IgD-negative memory B cell (primary cell): ENCODE measurements at regions not wholly inside any gene's neighbourhood (a gene's known extent, or its start where the extent isn't known, plus 50 kb on each side); places are given as distances from the start of the nearest gene placed in this dataset.
"Not testable (repeated sequence)": the region's sequence is repeated elsewhere in the genome, so short reads cannot be mapped to it uniquely, and the experiment has no call there.

ENCODE experiments used
- H3K27ac Mint-ChIP-seq, 3 donors: one replicate each; pipeline ENCODE4 v1.8.0; 2020 to 2022; ENCODE audit warnings: mild to moderate bottlenecking in 3 of 3, mixed read lengths in 3 of 3, moderate library complexity in 1 of 3
- H3K27me3 Mint-ChIP-seq: one replicate; pipeline ENCODE4 v1.8.0; 2021; ENCODE audit warnings: mixed read lengths
- H3K36me3 Mint-ChIP-seq: one replicate; pipeline ENCODE4 v1.8.0; 2020; ENCODE audit warnings: mild to moderate bottlenecking, mixed read lengths
- H3K4me1 Mint-ChIP-seq, 3 donors: one replicate each; pipeline ENCODE4 v1.8.0; 2020 to 2022; ENCODE audit warnings: mixed read lengths in 3 of 3, mild to moderate bottlenecking in 1 of 3
- H3K4me3 Mint-ChIP-seq, 4 donors: one replicate each; pipeline ENCODE4 v1.8.0; 2020 to 2022; ENCODE audit warnings: mild to moderate bottlenecking in 4 of 4, mixed read lengths in 4 of 4, moderate library complexity in 3 of 4
- H3K9me3 Mint-ChIP-seq, 3 donors: one replicate each; pipeline ENCODE4 v1.8.0; 2020 to 2021; ENCODE audit warnings: mixed read lengths in 3 of 3, mild to moderate bottlenecking in 1 of 3

GRCh38 chr14:39568809-39569538, 136.7 kb upstream of the FBXO33 start:
- no peak overlapping the region for H3K4me3 Mint-ChIP-seq
- H3K9me3 Mint-ChIP-seq: peaks cover 7 to 21% (median 11%) of the 10 kb centered on the region in 3 donors
- no peaks in the 10 kb centered on the region for H3K4me1 Mint-ChIP-seq
- no peak overlapping the region for H3K27ac Mint-ChIP-seq
- no peaks in the 10 kb centered on the region for H3K27me3 Mint-ChIP-seq
- H3K36me3 Mint-ChIP-seq: no peaks in the 10 kb centered on the region

DNA sequence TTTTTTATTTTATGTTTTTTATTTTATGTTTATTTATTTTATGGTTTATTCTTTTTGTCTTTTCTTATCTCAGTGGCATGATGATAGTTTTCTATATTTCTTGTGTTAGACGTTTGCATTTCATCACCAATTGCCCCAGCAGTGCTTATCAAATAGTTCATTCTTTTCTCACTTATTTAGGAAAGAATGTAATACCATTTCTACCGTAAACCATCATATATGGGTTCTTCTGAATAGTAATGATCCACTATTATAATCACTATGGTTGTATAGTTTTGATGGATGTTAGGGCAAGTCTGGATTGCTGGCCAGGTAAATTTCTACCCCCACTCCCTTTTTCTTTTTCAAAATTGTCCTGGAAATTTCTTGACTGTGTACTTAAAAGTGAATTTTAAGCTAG, 134.6 kb upstream of the FBXO33 start:
- Mint-ChIP-seq H3K27ac (no peak overlapping the region), H3K4me3 (no peak overlapping the region), H3K36me3 (no peaks in the 10 kb centered on the region), H3K4me1 (no peaks in the 10 kb centered on the region), H3K27me3 (no peaks in the 10 kb centered on the region), H3K9me3 (peaks cover 4 to 10% (median 4%) of the 10 kb centered on the region in 3 donors)

DNA sequence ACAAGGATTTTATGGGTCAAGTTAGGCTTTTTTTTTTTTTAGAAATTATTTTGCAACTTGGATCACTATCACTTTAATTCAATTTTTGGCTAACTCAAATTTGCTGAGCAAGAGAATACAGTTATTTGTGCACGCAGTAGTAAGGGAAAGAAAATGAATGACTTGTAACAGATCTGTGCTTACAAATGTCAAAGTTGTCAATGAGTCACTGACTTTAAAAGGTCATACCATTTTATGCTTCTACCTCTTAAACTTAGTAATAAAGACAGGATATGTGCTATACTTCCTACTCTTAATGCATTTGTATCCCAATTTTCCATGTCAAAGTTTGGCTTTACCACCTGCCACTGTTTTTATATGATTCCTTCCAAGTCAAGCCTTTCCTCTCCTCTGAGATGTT, 131.1 kb upstream of the FBXO33 start:
- no peak overlapping the region for H3K27ac Mint-ChIP-seq

GRCh38 chr14:39562175-39562574, 129.9 kb upstream of the FBXO33 start:
- Mint-ChIP-seq H3K27ac (no peak overlapping the region), H3K4me3 (no peak overlapping the region), H3K4me1 (no peaks in the 10 kb centered on the region), H3K27me3 (no peaks in the 10 kb centered on the region), H3K9me3 (peaks cover 5 to 21% (median 16%) of the 10 kb centered on the region in 3 donors), H3K36me3 (no peaks in the 10 kb centered on the region)

More for the DNA sequence above, 131.1 kb upstream of the FBXO33 start:
- Mint-ChIP-seq H3K36me3 (no peaks in the 10 kb centered on the region), H3K4me3 (no peak overlapping the region), H3K4me1 (no peaks in the 10 kb centered on the region), H3K9me3 (peaks cover 5 to 21% (median 16%) of the 10 kb centered on the region in 3 donors), H3K27me3 (no peaks in the 10 kb centered on the region)

GRCh38 chr14:39558525-39558924, 126.3 kb upstream of the FBXO33 start:
- H3K36me3 Mint-ChIP-seq: no peaks in the 10 kb centered on the region
- H3K9me3 Mint-ChIP-seq: peaks cover 3 to 20% (median 12%) of the 10 kb centered on the region in 3 donors
- H3K4me1 Mint-ChIP-seq: no peaks in the 10 kb centered on the region

DNA sequence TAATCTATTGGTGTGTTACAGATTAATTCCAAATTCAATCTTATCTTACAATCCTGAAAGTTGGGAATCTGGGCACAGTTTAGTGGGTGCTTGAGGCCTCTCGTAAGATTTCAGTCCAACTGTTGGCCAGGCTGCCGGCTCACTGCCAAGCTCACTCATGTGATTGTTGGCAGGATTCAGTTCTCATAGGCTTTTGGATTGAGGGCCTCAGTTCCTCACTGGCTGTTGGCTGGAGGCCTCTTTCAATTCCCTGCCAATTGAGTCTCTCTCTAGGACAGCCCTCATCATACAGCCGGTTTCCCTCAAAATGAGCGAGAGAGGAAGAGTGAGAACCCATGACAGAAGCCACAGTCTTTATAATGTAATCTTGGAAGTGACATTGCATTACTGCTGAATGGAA, 123.5 kb upstream of the FBXO33 start:
- no peak overlapping the region for H3K4me3 Mint-ChIP-seq
- no peaks in the 10 kb centered on the region for H3K36me3 Mint-ChIP-seq
- H3K27ac Mint-ChIP-seq: no peak overlapping the region
- H3K27me3 Mint-ChIP-seq: no peaks in the 10 kb centered on the region
- no peaks in the 10 kb centered on the region for H3K4me1 Mint-ChIP-seq
- H3K9me3 Mint-ChIP-seq: peaks cover 3 to 18% (median 12%) of the 10 kb centered on the region in 3 donors

More at GRCh38 chr14:39558525-39558924, 126.3 kb upstream of the FBXO33 start:
- H3K27ac Mint-ChIP-seq: peak overlapping the region in 1 of 3 donors; percentile 21
- no peaks in the 10 kb centered on the region for H3K27me3 Mint-ChIP-seq
- peak overlapping the region in 1 of 4 donors; percentile 60 for H3K4me3 Mint-ChIP-seq

- H3K4me1 Mint-ChIP-seq: no peaks in the 10 kb centered on the region
- peaks cover 4 to 19% (median 11%) of the 10 kb centered on the region in 3 donors for H3K9me3 Mint-ChIP-seq
- no peak overlapping the region for H3K4me3 Mint-ChIP-seq
- no peaks in the 10 kb centered on the region for H3K27me3 Mint-ChIP-seq
- no peak overlapping the region for H3K27ac Mint-ChIP-seq
- no peaks in the 10 kb centered on the region for H3K36me3 Mint-ChIP-seq
Observed at GRCh38 chr14:39554576-39554975, 122.3 kb upstream of the FBXO33 start.

GRCh38 chr14:39548358-39548757, 116.1 kb upstream of the FBXO33 start:
- H3K4me1 Mint-ChIP-seq: peaks cover 0 to 1% (median 0%) of the 10 kb centered on the region in 3 donors
- no peaks in the 10 kb centered on the region for H3K36me3 Mint-ChIP-seq
- no peaks in the 10 kb centered on the region for H3K27me3 Mint-ChIP-seq
- H3K4me3 Mint-ChIP-seq: no peak overlapping the region
- H3K9me3 Mint-ChIP-seq: peaks cover 5 to 19% (median 8%) of the 10 kb centered on the region in 3 donors
- no peak overlapping the region for H3K27ac Mint-ChIP-seq

- Mint-ChIP-seq H3K36me3 (no peaks in the 10 kb centered on the region), H3K4me3 (no peak overlapping the region), H3K27ac (no peak overlapping the region), H3K27me3 (no peaks in the 10 kb centered on the region), H3K9me3 (peaks cover 5 to 20% (median 8%) of the 10 kb centered on the region in 3 donors), H3K4me1 (peaks cover 0 to 1% (median 0%) of the 10 kb centered on the region in 3 donors)
Observed at GRCh38 chr14:39547845-39548244, 115.6 kb upstream of the FBXO33 start.

DNA sequence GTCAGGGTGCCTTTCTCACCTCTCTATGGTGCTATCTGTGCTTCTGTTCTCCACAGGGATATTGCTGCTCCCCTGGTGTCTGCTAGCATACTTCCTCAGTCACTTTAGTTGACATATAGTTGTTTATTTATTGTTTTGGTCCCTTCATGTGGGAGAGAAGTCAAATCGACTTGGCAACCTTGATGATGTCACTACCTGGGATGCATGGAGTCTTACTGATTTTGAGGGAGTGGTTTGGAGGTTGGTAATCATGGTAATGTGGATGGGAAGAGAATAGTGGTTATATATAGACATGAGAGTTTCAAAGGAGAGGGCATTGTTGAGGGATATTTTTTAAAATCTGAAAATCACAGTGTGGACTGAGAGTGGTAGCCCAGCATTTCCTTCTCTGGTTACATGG, 73.6 kb upstream of the FBXO33 start:
- Mint-ChIP-seq H3K4me1 (no peaks in the 10 kb centered on the region), H3K36me3 (peaks cover 5% of the 10 kb centered on the region), H3K9me3 (peaks cover 5 to 13% (median 12%) of the 10 kb centered on the region in 3 donors), H3K4me3 (no peak overlapping the region), H3K27me3 (no peaks in the 10 kb centered on the region), H3K27ac (no peak overlapping the region)

DNA sequence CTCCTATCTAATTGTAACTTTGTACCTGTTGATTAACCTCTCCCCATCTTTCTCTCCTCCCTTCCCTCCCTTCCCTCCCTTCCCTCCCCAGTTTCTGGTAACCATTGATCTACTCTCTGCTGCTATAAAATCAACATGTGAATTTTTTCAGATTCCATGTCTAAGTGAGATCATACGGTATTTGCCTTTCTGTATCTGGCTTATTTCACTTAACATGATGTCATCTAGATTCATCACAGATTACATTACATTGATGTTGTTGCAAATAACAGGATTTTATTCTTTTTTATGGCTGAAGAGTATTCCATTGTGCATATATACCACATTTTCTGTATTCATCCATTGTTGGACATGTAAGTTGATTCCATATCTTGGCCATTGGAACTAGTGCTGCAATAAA, 68.0 kb upstream of the FBXO33 start:
- Mint-ChIP-seq H3K27me3 (no peaks in the 10 kb centered on the region), H3K27ac (no peak overlapping the region), H3K4me1 (no peaks in the 10 kb centered on the region)

DNA sequence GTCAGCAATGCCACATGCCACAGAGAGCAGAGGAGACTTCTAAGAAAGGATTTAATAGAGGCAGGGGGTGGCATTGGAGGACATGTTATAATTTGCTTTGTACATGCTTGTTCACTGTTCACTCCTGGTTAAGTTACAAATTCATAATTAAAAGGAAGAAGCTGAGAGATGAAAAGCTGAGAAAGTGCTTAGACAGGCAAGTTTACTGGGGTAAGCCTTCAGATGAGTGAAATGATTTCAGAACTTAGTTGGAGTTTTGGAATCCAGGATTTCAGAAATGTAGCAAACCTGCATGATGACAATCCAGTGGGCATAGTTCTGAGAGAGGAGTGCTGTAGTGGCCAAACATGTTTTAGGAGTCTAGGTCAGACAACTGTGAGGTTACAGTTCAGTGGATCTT, 67.3 kb upstream of the FBXO33 start:
- H3K4me3 Mint-ChIP-seq: no peak overlapping the region
- H3K27me3 Mint-ChIP-seq: no peaks in the 10 kb centered on the region
- H3K9me3 Mint-ChIP-seq: peaks cover 7 to 13% (median 11%) of the 10 kb centered on the region in 3 donors
- H3K27ac Mint-ChIP-seq: no peak overlapping the region
- no peaks in the 10 kb centered on the region for H3K4me1 Mint-ChIP-seq
- peaks cover 6% of the 10 kb centered on the region for H3K36me3 Mint-ChIP-seq

More for the DNA sequence above, 68.0 kb upstream of the FBXO33 start:
- Mint-ChIP-seq H3K4me3 (no peak overlapping the region), H3K9me3 (peaks cover 7 to 14% (median 11%) of the 10 kb centered on the region in 3 donors), H3K36me3 (peaks cover 6% of the 10 kb centered on the region)

DNA sequence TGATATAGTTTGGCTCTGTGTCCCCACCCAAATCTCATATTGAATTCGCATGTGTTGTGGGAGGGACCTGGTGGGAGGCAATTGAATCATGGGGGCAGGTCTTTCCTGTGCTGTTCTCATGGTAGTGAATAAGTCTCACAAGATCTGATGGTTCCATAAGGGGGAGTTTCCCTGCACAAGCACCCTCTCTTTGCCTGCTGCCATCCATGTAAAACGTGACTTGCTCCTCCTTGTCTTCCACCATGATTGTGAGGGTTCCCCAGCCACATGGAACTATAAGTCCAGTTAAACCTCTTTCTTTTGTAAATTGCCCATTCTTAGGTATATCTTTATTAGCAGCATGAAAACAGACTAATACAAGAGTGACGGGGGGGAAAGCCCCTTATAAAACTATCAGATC, 65.4 kb upstream of the FBXO33 start:
- peaks cover 7 to 13% (median 11%) of the 10 kb centered on the region in 3 donors for H3K9me3 Mint-ChIP-seq
- H3K4me3 Mint-ChIP-seq, H3K27ac Mint-ChIP-seq, H3K27me3 Mint-ChIP-seq, H3K36me3 Mint-ChIP-seq, H3K4me1 Mint-ChIP-seq: not testable (repeated sequence)

DNA sequence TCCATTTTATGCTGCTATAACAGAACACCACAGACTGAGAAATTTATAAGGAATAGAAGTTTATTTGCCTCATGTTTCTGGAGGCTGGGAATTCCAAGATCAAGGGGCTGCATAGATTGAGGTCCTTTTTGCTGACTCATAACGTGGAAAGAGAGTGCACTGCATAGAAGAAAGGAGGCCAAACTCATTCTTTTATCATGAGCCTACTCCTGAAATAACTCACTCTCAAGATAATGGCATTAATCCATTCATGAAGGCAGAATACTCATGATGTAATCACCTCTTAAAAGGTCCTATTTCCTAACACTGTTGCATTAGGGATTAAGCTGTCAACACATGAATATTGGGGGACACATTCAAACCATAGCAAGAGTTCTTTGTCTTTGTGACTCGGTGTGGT, 60.0 kb upstream of the FBXO33 start:
- peaks cover 4 to 7% (median 5%) of the 10 kb centered on the region in 3 donors for H3K9me3 Mint-ChIP-seq
- H3K36me3 Mint-ChIP-seq: peaks cover 3% of the 10 kb centered on the region
- no peak overlapping the region for H3K4me3 Mint-ChIP-seq
- H3K27me3 Mint-ChIP-seq: no peaks in the 10 kb centered on the region
- no peak overlapping the region for H3K27ac Mint-ChIP-seq
- peaks cover 0 to 2% (median 2%) of the 10 kb centered on the region in 3 donors for H3K4me1 Mint-ChIP-seq

GRCh38 chr14:39491134-39491571, 58.9 kb upstream of the FBXO33 start:
- H3K27me3 Mint-ChIP-seq: no peaks in the 10 kb centered on the region
- H3K4me1 Mint-ChIP-seq: peaks cover 0 to 2% (median 2%) of the 10 kb centered on the region in 3 donors
- H3K4me3 Mint-ChIP-seq: no peak overlapping the region
- H3K36me3 Mint-ChIP-seq: peaks cover 2% of the 10 kb centered on the region
- H3K27ac Mint-ChIP-seq: no peak overlapping the region
- H3K9me3 Mint-ChIP-seq: peaks cover 2 to 7% (median 4%) of the 10 kb centered on the region in 3 donors

- no peak overlapping the region for H3K27ac Mint-ChIP-seq
- no peaks in the 10 kb centered on the region for H3K27me3 Mint-ChIP-seq
- no peaks in the 10 kb centered on the region for H3K9me3 Mint-ChIP-seq
- H3K36me3 Mint-ChIP-seq: peaks cover 2% of the 10 kb centered on the region
- peaks cover 0 to 2% (median 2%) of the 10 kb centered on the region in 3 donors for H3K4me1 Mint-ChIP-seq
- no peak overlapping the region for H3K4me3 Mint-ChIP-seq
Observed at GRCh38 chr14:39488600-39488999, 56.4 kb upstream of the FBXO33 start.
